BJ (cell line): ENCODE measurements at regions not wholly inside any gene's neighbourhood (a gene's known extent, or its start where the extent isn't known, plus 50 kb on each side); places are given as distances from the start of the nearest gene placed in this dataset.

ENCODE experiments used
- CTCF ChIA-PET: fragments of 350-600 bp; formaldehyde crosslinking; extraction: SDS; loops from one replicate; lab custom pipeline; 2021; ENCODE audit warnings: antibody characterized with exemption, inconsistent platforms; lab: Yijun Ruan, JAX
- POLR2A ChIA-PET: fragments of 300-600 bp; sonication (Branson Sonifier 250); formaldehyde crosslinking; extraction: SDS; loops from one replicate; lab custom pipeline; 2021; ENCODE audit warnings: antibody characterized with exemption; lab: Charles Lee
- DNase-seq: peaks from one replicate; pipeline ENCODE4 v3.0.0-alpha.2; 2011; ENCODE audit warnings: low read depth
- H3K27me3 ChIP-seq: 2 replicates; pipeline ENCODE4 v1.6.0; 2011; ENCODE audit warnings: low read length; ENCODE audit not compliant: control insufficient read depth, insufficient read depth
- H3K36me3 ChIP-seq: 2 replicates; pipeline ENCODE4 v1.5.1; 2011; ENCODE audit warnings: low read length; ENCODE audit not compliant: control insufficient read depth, insufficient read depth
- H3K4me3 ChIP-seq: 2 replicates; pipeline ENCODE4 v1.5.1; 2011; ENCODE audit warnings: low read depth, mild to moderate bottlenecking, control low read depth, low read length
- TF ChIP-seq, protein P1 (sequence below): IDR thresholded peaks from 2 replicates; pipeline ENCODE4 v1.5.1; 2011; ENCODE audit warnings: low read depth, mild to moderate bottlenecking, control low read depth, inconsistent platforms, low read length, moderate library complexity; ENCODE audit not compliant: insufficient read depth

DNA sequence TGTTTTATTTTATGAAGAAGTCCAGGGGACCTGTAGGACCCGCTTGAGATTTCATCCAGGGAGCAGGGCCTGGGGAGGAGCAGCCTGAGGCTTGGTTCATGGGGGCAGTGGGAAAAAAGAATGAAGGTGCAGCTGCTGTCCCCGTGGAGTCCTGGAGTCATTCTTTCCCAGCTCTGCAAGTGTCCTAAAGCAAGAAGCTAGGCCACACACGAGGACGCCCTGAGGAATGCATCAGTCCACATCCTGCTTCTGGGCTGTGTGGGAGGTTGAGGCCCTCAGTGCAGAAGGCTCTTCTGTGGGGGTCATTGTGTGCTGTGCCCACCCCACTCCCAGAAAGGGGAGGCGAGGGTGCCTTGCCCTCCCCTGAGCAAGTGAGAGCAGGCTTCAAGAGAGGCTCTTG lies 179.9 kb upstream of the HS6ST1 start:
- H3K27me3 ChIP-seq: peaks cover 3% of the 10 kb centered on the region; the same call in 1 of the 2 replicates
- TF ChIP-seq, protein P1, sequence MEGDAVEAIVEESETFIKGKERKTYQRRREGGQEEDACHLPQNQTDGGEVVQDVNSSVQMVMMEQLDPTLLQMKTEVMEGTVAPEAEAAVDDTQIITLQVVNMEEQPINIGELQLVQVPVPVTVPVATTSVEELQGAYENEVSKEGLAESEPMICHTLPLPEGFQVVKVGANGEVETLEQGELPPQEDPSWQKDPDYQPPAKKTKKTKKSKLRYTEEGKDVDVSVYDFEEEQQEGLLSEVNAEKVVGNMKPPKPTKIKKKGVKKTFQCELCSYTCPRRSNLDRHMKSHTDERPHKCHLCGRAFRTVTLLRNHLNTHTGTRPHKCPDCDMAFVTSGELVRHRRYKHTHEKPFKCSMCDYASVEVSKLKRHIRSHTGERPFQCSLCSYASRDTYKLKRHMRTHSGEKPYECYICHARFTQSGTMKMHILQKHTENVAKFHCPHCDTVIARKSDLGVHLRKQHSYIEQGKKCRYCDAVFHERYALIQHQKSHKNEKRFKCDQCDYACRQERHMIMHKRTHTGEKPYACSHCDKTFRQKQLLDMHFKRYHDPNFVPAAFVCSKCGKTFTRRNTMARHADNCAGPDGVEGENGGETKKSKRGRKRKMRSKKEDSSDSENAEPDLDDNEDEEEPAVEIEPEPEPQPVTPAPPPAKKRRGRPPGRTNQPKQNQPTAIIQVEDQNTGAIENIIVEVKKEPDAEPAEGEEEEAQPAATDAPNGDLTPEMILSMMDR: no peak
- no peak overlapping the region for H3K4me3 ChIP-seq
- DNase-seq: no peak
- ChIA-PET CTCF (no interaction called here), POLR2A (no interaction called here)
- H3K36me3 ChIP-seq: no peaks in the 10 kb centered on the region

- no peak for DNase-seq
- ChIA-PET CTCF (no interaction called here), POLR2A (no interaction called here)
- H3K4me3 ChIP-seq: no peak overlapping the region
- H3K36me3 ChIP-seq: no peaks in the 10 kb centered on the region
- peaks cover 3% of the 10 kb centered on the region; the same call in 1 of the 2 replicates for H3K27me3 ChIP-seq
- TF ChIP-seq, protein P1: no peak
These were observed 180.9 kb upstream of the HS6ST1 start for GRCh38 chr2:128499367-128500137.

DNA sequence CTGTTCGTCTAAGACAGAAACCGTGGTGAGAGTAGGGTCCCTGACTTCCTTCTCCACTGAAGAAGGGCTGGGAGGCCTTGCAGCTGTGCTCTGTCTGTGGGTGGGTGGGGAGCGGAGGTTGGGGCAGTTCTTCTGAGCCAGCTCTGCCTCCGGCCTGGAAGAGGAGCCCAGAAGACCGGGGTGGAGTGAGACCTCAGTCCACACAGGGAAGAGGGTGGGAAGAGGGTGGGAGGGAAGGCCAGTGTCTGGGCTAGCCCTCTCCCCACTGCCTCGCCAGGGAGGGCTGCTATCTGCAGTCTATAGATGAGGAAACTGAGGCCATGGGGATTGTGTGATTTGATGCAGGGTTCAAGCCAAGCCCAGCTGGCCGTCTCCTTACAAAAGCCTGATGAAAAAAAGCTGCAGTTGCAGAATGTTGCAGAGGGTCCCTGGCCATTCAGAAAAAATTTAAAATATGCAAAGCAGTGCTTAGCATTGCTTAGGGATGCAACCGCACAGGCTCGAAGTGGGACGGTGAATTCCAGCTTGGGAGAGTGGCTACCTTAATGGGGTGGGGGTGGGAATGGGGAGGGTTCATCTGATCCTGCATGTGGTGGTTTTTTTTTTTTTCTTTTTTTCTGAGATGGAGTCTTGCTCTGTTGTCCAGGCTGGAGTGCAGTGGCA lies 181.6 kb upstream of the HS6ST1 start:
- no peaks in the 10 kb centered on the region for H3K36me3 ChIP-seq
- TF ChIP-seq, protein P1: no peak
- DNase-seq: no peak
- CTCF ChIA-PET: interaction anchor here (1.4 kb wide), 1 partner anchor 20 kb away, joined by 3 read pairs; no protein-coding TSS in a partner anchor
- H3K27me3 ChIP-seq: no peaks in the 10 kb centered on the region
- POLR2A ChIA-PET: no interaction called here
- H3K4me3 ChIP-seq: no peak overlapping the region

GRCh38 chr2:128501006-128501690 lies 182.5 kb upstream of the HS6ST1 start:
- no peaks in the 10 kb centered on the region for H3K36me3 ChIP-seq
- POLR2A ChIA-PET: no interaction called here
- TF ChIP-seq, protein P1: no peak
- CTCF ChIA-PET: interaction anchor here (1.4 kb wide), 1 partner anchor 21 kb away, joined by 3 read pairs; no protein-coding TSS in a partner anchor
- DNase-seq: no peak
- H3K27me3 ChIP-seq: peaks cover 2% of the 10 kb centered on the region; the same call in 1 of the 2 replicates
- H3K4me3 ChIP-seq: no peak overlapping the region

GRCh38 chr2:128501700-128502099 lies 183.0 kb upstream of the HS6ST1 start:
- TF ChIP-seq, protein P1: no peak
- H3K4me3 ChIP-seq: no peak overlapping the region
- CTCF ChIA-PET: interaction anchor here (1.4 kb wide), 1 partner anchor 22 kb away, joined by 3 read pairs; no protein-coding TSS in a partner anchor
- DNase-seq: no peak
- H3K27me3 ChIP-seq: peaks cover 2% of the 10 kb centered on the region; the same call in 1 of the 2 replicates
- no peaks in the 10 kb centered on the region for H3K36me3 ChIP-seq
- POLR2A ChIA-PET: no interaction called here
